ENCODE measurements at regions not wholly inside any gene's neighbourhood (a gene's known extent, or its start where the extent isn't known, plus 50 kb on each side); places are given as distances from the start of the nearest gene placed in this dataset.

GRCh38 chr2:150417278-150417677 is 70.2 kb downstream of the RND3 start:
- Mint-ChIP-seq H3K4me3 (no peak overlapping the region), H3K27ac (no peak overlapping the region), H3K9me3 (peaks cover under 1% of the 10 kb centered on the region), H3K27me3 (no peaks in the 10 kb centered on the region), H3K36me3 (no peaks in the 10 kb centered on the region), H3K4me1 (no peaks in the 10 kb centered on the region)
- no peak for DNase-seq

- no peak overlapping the region for H3K4me3 Mint-ChIP-seq
Observed at GRCh38 chr2:150415022-150415421, 72.4 kb downstream of the RND3 start.

GRCh38 chr2:150413910-150414309 is 73.6 kb downstream of the RND3 start:
- Mint-ChIP-seq H3K36me3 (no peaks in the 10 kb centered on the region), H3K4me3 (no peak overlapping the region), H3K9me3 (no peaks in the 10 kb centered on the region), H3K27ac (no peak overlapping the region), H3K27me3 (no peaks in the 10 kb centered on the region), H3K4me1 (no peaks in the 10 kb centered on the region)
- DNase-seq: no peak

More at GRCh38 chr2:150415022-150415421, 72.4 kb downstream of the RND3 start:
- H3K36me3 Mint-ChIP-seq: no peaks in the 10 kb centered on the region
- H3K9me3 Mint-ChIP-seq: no peaks in the 10 kb centered on the region
- no peak overlapping the region for H3K27ac Mint-ChIP-seq
- no peaks in the 10 kb centered on the region for H3K4me1 Mint-ChIP-seq
- DNase-seq: no peak
- no peaks in the 10 kb centered on the region for H3K27me3 Mint-ChIP-seq

GRCh38 chr2:150413366-150413765 is 74.1 kb downstream of the RND3 start:
- no peaks in the 10 kb centered on the region for H3K9me3 Mint-ChIP-seq
- no peak overlapping the region for H3K27ac Mint-ChIP-seq
- no peaks in the 10 kb centered on the region for H3K4me1 Mint-ChIP-seq
- no peak for DNase-seq
- no peaks in the 10 kb centered on the region for H3K36me3 Mint-ChIP-seq
- no peak overlapping the region for H3K4me3 Mint-ChIP-seq
- no peaks in the 10 kb centered on the region for H3K27me3 Mint-ChIP-seq

DNA sequence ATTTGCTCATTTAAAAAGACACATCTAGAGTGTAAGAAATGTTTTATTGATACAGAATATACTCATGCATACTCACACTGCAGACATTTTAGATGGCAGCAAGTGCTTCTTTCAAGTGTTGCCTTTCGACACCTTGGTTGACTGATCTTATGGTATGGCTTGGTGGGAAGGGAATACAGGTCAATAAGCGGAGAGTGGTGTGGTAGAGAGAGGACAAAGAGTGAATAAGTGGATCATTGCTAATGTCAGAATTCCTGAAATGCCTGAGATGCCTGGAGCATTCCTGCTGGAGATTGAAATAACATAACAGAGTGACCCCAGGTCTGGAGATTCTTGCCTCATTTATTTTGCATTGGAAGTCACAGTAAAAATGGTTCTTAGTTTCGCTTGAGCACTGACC is 76.7 kb downstream of the RND3 start:
- Mint-ChIP-seq H3K27ac (no peak overlapping the region), H3K9me3 (no peaks in the 10 kb centered on the region), H3K27me3 (no peaks in the 10 kb centered on the region), H3K36me3 (no peaks in the 10 kb centered on the region), H3K4me3 (no peak overlapping the region), H3K4me1 (no peaks in the 10 kb centered on the region)
- no peak for DNase-seq

DNA sequence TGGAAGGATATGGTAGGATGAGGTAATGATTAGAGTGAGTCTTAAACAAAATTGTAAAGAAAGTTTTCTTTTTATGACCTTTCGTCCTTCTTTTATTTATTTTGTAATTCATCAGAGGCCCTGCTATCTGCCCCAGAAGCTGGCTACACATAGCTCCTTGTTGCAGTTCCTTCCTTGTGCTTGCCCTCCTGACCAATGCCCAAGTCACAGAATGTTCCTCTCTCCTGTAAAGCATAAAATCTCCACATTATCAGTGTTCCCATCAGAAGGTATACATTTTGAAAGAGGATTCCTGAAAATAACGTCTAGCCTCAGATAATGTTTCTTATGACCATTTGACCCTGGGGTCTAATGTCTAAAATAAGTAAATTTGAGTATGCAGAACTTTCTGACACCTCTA is 78.3 kb downstream of the RND3 start:
- Mint-ChIP-seq H3K27me3 (no peaks in the 10 kb centered on the region), H3K4me1 (no peaks in the 10 kb centered on the region), H3K27ac (no peak overlapping the region), H3K36me3 (no peaks in the 10 kb centered on the region), H3K9me3 (no peaks in the 10 kb centered on the region), H3K4me3 (no peak overlapping the region)
- no peak for DNase-seq

DNA sequence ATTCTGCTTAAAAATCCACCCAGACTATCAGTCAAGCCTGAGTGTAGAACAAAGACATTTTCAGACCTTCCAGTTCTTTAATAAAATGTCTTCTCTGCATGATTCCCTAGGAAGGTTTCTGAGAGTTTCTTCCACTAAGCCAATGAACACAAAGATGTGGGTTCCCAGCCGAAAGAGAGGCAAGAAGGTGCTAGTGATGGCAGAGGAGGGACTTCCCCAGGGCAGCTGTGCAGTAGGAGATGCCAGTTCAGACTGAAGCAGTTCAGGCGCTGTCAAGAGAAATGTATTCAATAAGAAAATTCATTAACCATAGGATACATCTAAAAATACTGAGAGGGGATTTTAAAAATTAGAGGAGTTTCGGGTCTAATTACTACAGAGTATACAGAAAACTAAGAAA is 83.3 kb downstream of the RND3 start:
- H3K27ac Mint-ChIP-seq: no peak overlapping the region
- peaks cover 3% of the 10 kb centered on the region for H3K9me3 Mint-ChIP-seq
- no peaks in the 10 kb centered on the region for H3K36me3 Mint-ChIP-seq
- H3K27me3 Mint-ChIP-seq: no peaks in the 10 kb centered on the region
- no peaks in the 10 kb centered on the region for H3K4me1 Mint-ChIP-seq
- no peak for DNase-seq
- no peak overlapping the region for H3K4me3 Mint-ChIP-seq

- Mint-ChIP-seq H3K36me3 (no peaks in the 10 kb centered on the region), H3K4me1 (no peaks in the 10 kb centered on the region), H3K4me3 (no peak overlapping the region), H3K9me3 (peaks cover 3% of the 10 kb centered on the region), H3K27me3 (no peaks in the 10 kb centered on the region), H3K27ac (no peak overlapping the region)
- no peak for DNase-seq
Observed at GRCh38 chr2:150403457-150403856, 84.0 kb downstream of the RND3 start.

DNA sequence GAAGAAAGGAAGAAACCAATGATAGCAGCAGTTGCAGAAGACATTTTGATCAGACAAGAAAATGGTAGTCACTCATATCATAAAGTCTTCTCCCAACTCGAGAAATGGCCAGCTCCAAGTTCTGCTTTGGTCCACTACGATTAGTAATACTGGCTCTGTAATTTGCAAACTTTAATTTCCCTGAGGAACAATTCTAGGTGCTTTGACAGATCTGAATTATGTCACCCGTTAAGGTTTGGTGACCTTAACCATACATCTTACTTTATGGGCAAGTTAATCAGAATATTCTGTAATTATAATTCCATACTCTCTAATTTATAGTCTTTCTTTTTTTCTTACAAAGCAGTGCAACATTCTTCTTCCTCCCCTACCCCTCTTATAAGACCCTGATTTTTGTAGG is 84.5 kb downstream of the RND3 start:
- Mint-ChIP-seq H3K36me3 (no peaks in the 10 kb centered on the region), H3K9me3 (peaks cover 3% of the 10 kb centered on the region), H3K27ac (no peak overlapping the region), H3K4me3 (no peak overlapping the region), H3K4me1 (no peaks in the 10 kb centered on the region), H3K27me3 (no peaks in the 10 kb centered on the region)
- DNase-seq: no peak

- DNase-seq: no peak
- no peak overlapping the region for H3K27ac Mint-ChIP-seq
- peaks cover 7% of the 10 kb centered on the region for H3K9me3 Mint-ChIP-seq
- no peaks in the 10 kb centered on the region for H3K27me3 Mint-ChIP-seq
- no peaks in the 10 kb centered on the region for H3K4me1 Mint-ChIP-seq
- no peak overlapping the region for H3K4me3 Mint-ChIP-seq
- H3K36me3 Mint-ChIP-seq: no peaks in the 10 kb centered on the region
Observed at GRCh38 chr2:150400849-150401248, 86.6 kb downstream of the RND3 start.

GRCh38 chr2:150392614-150393013 is 94.9 kb downstream of the RND3 start:
- Mint-ChIP-seq H3K9me3 (peaks cover 5% of the 10 kb centered on the region), H3K27me3 (no peaks in the 10 kb centered on the region), H3K36me3 (no peaks in the 10 kb centered on the region), H3K4me3 (no peak overlapping the region), H3K4me1 (no peaks in the 10 kb centered on the region), H3K27ac (no peak overlapping the region)
- no peak for DNase-seq

DNA sequence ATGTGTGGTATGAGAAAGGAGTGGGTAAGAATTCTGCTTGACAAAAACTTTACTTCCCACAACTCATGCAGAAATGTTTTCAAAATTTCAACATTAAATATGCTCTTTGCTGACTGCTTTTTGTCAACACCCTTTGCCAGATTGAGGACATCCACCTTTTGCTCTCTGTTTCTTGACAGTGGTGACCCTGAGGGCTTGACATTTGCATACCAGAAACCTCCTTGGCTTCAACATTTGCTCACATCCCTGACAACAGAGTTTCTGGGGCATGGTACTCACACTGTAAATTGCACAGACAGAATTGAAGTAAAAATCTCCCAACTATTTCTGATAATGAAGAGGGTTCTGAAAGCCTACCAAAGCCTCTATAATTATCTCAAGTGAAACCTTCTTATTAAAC is 95.7 kb downstream of the RND3 start:
- H3K36me3 Mint-ChIP-seq: no peaks in the 10 kb centered on the region
- H3K9me3 Mint-ChIP-seq: peaks cover 3% of the 10 kb centered on the region
- H3K4me1 Mint-ChIP-seq: no peaks in the 10 kb centered on the region
- H3K27ac Mint-ChIP-seq: no peak overlapping the region
- no peaks in the 10 kb centered on the region for H3K27me3 Mint-ChIP-seq
- H3K4me3 Mint-ChIP-seq: no peak overlapping the region
- no peak for DNase-seq

GRCh38 chr2:150389447-150389846 is 98.0 kb downstream of the RND3 start:
- DNase-seq: no peak
- no peaks in the 10 kb centered on the region for H3K27me3 Mint-ChIP-seq
- no peak overlapping the region for H3K4me3 Mint-ChIP-seq
- H3K27ac Mint-ChIP-seq: no peak overlapping the region
- peaks cover 5% of the 10 kb centered on the region for H3K9me3 Mint-ChIP-seq
- no peaks in the 10 kb centered on the region for H3K36me3 Mint-ChIP-seq
- no peaks in the 10 kb centered on the region for H3K4me1 Mint-ChIP-seq

- Mint-ChIP-seq H3K4me3 (no peak overlapping the region), H3K36me3 (no peaks in the 10 kb centered on the region), H3K4me1 (no peaks in the 10 kb centered on the region), H3K27me3 (no peaks in the 10 kb centered on the region), H3K27ac (no peak overlapping the region), H3K9me3 (peaks cover 6% of the 10 kb centered on the region)
- no peak for DNase-seq
Observed at GRCh38 chr2:150388289-150388625, 99.2 kb downstream of the RND3 start.

- Mint-ChIP-seq H3K27ac (no peak overlapping the region), H3K27me3 (no peaks in the 10 kb centered on the region), H3K9me3 (peaks cover 8% of the 10 kb centered on the region), H3K4me1 (no peaks in the 10 kb centered on the region), H3K4me3 (no peak overlapping the region), H3K36me3 (no peaks in the 10 kb centered on the region)
- no peak for DNase-seq
Observed at GRCh38 chr2:150387586-150388288, 99.7 kb downstream of the RND3 start.

- Mint-ChIP-seq H3K27me3 (no peaks in the 10 kb centered on the region), H3K4me3 (no peak overlapping the region), H3K9me3 (peaks cover 14% of the 10 kb centered on the region), H3K4me1 (no peaks in the 10 kb centered on the region), H3K36me3 (no peaks in the 10 kb centered on the region), H3K27ac (no peak overlapping the region)
- DNase-seq: no peak
Observed at GRCh38 chr2:150385211-150385610, 102.3 kb downstream of the RND3 start.
